Gastroesophageal sphincter (tissue), 3 donors: ENCODE measurements at regions not wholly inside any gene's neighbourhood (a gene's known extent, or its start where the extent isn't known, plus 50 kb on each side); places are given as distances from the start of the nearest gene placed in this dataset.

Experiments
- POLR2A ChIP-seq, 2 donors: fragments of 450-650 bp; IDR thresholded peaks; one replicate each; pipeline ENCODE4 v1.6.1; 2017; ENCODE audit warnings: antibody characterized with exemption in 2 of 2, mild to moderate bottlenecking in 2 of 2, moderate library complexity in 1 of 2
- POLR2AphosphoS5 ChIP-seq: sonication (generic); formaldehyde crosslinking; IDR thresholded peaks from one replicate; pipeline ENCODE4 v1.6.1; 2017; ENCODE audit warnings: antibody characterized with exemption
- TF ChIP-seq, protein P1 (sequence below), 4 experiments: fragments of 200-600 bp in 2 of 4; fragments of 450-650 bp in 2 of 4; sonication (generic) in 1 of 4; IDR thresholded peaks; one replicate each; pipeline ENCODE4 v1.5.1; 2017 to 2019; ENCODE audit warnings: antibody characterized with exemption in 4 of 4, mild to moderate bottlenecking in 2 of 4, moderate library complexity in 2 of 4

DNA sequence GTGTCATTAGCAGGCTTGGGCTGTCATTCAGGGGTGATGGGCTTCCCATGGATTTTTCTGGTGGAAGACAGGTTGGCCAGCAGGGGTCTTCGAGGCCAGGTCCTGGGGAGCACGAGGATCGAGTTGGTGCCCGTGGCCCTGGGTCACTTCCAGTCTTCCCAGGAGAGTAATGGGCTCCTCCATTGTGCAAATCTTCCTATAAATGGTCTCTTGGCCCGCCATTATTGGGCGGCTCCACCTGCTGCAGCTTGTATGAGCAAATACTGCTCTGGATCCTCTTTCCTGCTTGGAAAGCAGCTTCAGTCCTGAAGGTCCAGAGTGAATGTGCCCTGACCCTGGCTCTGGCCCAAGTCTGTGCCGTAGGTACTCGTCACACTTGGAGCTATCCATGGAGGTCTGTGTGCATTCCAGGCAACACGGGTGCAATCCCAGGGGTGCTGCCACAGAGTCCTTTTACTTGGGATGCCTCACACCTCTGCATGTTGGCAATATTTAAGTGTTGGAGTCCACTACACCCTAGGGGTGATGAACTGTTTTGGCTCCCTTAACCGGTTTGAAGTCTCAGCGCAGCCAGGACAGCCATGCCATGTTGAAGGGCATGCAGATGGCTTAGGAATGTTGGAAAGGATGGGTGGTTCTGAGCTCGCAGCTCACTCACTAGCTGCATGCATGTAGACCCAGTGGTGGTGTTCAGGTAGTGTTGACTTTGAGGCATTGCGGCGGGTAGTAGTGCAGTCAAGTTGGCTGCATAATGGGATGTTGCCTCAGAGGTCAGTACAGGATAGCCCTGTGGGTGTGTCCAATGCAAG lies 97.6 kb downstream of the SNRPN start:
- TF ChIP-seq POLR2A (IDR thresholded peaks at IDR 0.05) (no peak), POLR2AphosphoS5 (no peak)
- TF ChIP-seq, protein P1, sequence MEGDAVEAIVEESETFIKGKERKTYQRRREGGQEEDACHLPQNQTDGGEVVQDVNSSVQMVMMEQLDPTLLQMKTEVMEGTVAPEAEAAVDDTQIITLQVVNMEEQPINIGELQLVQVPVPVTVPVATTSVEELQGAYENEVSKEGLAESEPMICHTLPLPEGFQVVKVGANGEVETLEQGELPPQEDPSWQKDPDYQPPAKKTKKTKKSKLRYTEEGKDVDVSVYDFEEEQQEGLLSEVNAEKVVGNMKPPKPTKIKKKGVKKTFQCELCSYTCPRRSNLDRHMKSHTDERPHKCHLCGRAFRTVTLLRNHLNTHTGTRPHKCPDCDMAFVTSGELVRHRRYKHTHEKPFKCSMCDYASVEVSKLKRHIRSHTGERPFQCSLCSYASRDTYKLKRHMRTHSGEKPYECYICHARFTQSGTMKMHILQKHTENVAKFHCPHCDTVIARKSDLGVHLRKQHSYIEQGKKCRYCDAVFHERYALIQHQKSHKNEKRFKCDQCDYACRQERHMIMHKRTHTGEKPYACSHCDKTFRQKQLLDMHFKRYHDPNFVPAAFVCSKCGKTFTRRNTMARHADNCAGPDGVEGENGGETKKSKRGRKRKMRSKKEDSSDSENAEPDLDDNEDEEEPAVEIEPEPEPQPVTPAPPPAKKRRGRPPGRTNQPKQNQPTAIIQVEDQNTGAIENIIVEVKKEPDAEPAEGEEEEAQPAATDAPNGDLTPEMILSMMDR (IDR thresholded peaks at IDR 0.05) = no peak
